K562 (cell line): ENCODE measurements at regions not wholly inside any gene's neighbourhood (a gene's known extent, or its start where the extent isn't known, plus 50 kb on each side); places are given as distances from the start of the nearest gene placed in this dataset.

Experiments
- POLR2A ChIP-seq: fragments of 450-650 bp; conservative IDR thresholded peaks from 2 replicates; pipeline ENCODE4 v1.6.1; 2016
- POLR2AphosphoS5 ChIP-seq: IDR thresholded peaks from 2 replicates; pipeline ENCODE4 v1.6.1; 2011; ENCODE audit warnings: mild to moderate bottlenecking, low read depth, low read length, moderate library complexity; ENCODE audit not compliant: control insufficient read depth, insufficient read depth
- TF ChIP-seq, protein P1 (sequence below), 3 experiments: IDR thresholded peaks in 2 of 3; conservative IDR thresholded peaks in 1 of 3; 2 replicates each; pipeline ENCODE4 v1.5.1; 2011 to 2012; ENCODE audit warnings: low read length in 3 of 3, mild to moderate bottlenecking in 3 of 3, control low read depth in 2 of 3, improper control_type of control experiment in 1 of 3, inconsistent platforms in 1 of 3, low read depth in 1 of 3, mixed read lengths in 1 of 3, moderate library complexity in 1 of 3; ENCODE audit not compliant: insufficient read depth in 2 of 3
- TF ChIP-seq, protein P2 (sequence below): fragments of 250-450 bp; sonication (Bioruptor Pico); IDR thresholded peaks from 2 replicates; pipeline ENCODE4 v1.5.0; 2020; ENCODE audit warnings: mild to moderate bottlenecking

DNA sequence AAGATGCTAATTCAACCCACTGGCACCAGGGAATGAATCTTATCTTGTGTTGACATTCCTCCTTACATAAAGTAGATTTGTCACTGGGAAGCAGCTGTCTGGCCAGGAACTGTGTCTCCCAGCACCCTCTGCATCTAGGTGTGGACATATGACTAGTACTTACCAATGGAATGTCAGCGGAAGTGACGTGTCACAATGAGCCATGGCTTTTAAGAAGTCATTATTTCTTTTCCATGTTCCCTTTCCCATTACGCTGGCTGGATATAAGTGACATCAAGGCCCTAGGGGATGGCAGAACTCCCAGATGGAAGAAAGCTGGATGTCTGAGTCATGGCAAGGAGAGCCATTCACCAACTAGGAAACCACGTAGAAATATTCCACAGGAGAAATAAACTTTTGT, 84.7 kb upstream of the MAST4 start:
- TF ChIP-seq, protein P1, sequence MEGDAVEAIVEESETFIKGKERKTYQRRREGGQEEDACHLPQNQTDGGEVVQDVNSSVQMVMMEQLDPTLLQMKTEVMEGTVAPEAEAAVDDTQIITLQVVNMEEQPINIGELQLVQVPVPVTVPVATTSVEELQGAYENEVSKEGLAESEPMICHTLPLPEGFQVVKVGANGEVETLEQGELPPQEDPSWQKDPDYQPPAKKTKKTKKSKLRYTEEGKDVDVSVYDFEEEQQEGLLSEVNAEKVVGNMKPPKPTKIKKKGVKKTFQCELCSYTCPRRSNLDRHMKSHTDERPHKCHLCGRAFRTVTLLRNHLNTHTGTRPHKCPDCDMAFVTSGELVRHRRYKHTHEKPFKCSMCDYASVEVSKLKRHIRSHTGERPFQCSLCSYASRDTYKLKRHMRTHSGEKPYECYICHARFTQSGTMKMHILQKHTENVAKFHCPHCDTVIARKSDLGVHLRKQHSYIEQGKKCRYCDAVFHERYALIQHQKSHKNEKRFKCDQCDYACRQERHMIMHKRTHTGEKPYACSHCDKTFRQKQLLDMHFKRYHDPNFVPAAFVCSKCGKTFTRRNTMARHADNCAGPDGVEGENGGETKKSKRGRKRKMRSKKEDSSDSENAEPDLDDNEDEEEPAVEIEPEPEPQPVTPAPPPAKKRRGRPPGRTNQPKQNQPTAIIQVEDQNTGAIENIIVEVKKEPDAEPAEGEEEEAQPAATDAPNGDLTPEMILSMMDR (IDR thresholded peaks at IDR 0.05 in 2 of 3, conservative IDR thresholded peaks at IDR 0.05 in 1 of 3; ENCODE audit: insufficient read depth in 2 of 3, low read depth in 1 of 3, low read length in 3 of 3) = no peak
- TF ChIP-seq POLR2A (no peak), POLR2AphosphoS5 (no peak)
- TF ChIP-seq, protein P2, sequence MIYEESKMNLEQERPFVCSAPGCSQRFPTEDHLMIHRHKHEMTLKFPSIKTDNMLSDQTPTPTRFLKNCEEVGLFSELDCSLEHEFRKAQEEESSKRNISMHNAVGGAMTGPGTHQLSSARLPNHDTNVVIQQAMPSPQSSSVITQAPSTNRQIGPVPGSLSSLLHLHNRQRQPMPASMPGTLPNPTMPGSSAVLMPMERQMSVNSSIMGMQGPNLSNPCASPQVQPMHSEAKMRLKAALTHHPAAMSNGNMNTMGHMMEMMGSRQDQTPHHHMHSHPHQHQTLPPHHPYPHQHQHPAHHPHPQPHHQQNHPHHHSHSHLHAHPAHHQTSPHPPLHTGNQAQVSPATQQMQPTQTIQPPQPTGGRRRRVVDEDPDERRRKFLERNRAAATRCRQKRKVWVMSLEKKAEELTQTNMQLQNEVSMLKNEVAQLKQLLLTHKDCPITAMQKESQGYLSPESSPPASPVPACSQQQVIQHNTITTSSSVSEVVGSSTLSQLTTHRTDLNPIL (CRISPR knock-in tag) = no peak
